ENCODE measurements at regions not wholly inside any gene's neighbourhood (a gene's known extent, or its start where the extent isn't known, plus 50 kb on each side); places are given as distances from the start of the nearest gene placed in this dataset.

DNA sequence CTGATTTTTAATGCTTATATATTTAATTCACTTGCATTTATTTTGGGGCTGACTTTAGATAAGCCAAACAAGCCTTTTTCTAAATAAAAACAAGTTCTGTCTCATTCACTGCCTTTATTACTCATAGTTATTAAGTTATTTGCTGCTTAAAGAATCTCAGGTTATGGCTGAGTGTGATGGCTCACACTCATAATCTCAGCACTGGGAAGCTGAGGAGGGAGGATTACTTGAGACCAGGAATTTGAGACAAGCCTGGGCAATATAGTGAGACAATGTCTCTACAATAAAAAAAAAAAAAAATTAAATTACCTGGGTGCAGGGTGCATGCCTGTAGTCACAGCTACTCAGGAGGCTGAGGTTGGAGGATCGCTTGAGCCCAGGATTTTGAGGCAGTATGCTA, 85.0 kb upstream of the MAN2A1 start:
- intact Hi-C loops (cut with micrococcal nuclease): no loop called here
- no TSS peak for BruUV-seq (replicated peaks)
- no peaks in the 10 kb centered on the region for H3K27me3 Mint-ChIP-seq (ENCODE audit: insufficient read depth, unreplicated experiment)
- H3K4me1 Mint-ChIP-seq (ENCODE audit: insufficient read depth, unreplicated experiment): no peaks in the 10 kb centered on the region
- no peak overlapping the region for H3K4me3 Mint-ChIP-seq (ENCODE audit: unreplicated experiment)
- H3K9me3 Mint-ChIP-seq (ENCODE audit: unreplicated experiment): no peaks in the 10 kb centered on the region
- CTCF ChIA-PET: no interaction called here
- no peaks in the 10 kb centered on the region for H3K36me3 Mint-ChIP-seq (ENCODE audit: insufficient read depth, unreplicated experiment)
- no peak for DNase-seq (ENCODE audit: unreplicated experiment)
- no peak overlapping the region for H3K27ac Mint-ChIP-seq (ENCODE audit: low read depth, unreplicated experiment)
- no peak for TF ChIP-seq CTCF (IDR thresholded peaks at IDR 0.05; ENCODE audit: unreplicated experiment)
- POLR2A ChIA-PET: no interaction called here

GRCh38 chr5:109601736-109602135, 88.0 kb upstream of the MAN2A1 start:
- intact Hi-C loops (cut with micrococcal nuclease): no loop called here
- Mint-ChIP-seq H3K9me3 (ENCODE audit: unreplicated experiment) (no peaks in the 10 kb centered on the region), H3K4me3 (ENCODE audit: unreplicated experiment) (no peak overlapping the region), H3K27ac (ENCODE audit: low read depth, unreplicated experiment) (no peak overlapping the region), H3K27me3 (ENCODE audit: insufficient read depth, unreplicated experiment) (no peaks in the 10 kb centered on the region), H3K36me3 (ENCODE audit: insufficient read depth, unreplicated experiment) (no peaks in the 10 kb centered on the region), H3K4me1 (ENCODE audit: insufficient read depth, unreplicated experiment) (no peaks in the 10 kb centered on the region)
- no peak for TF ChIP-seq CTCF (IDR thresholded peaks at IDR 0.05; ENCODE audit: unreplicated experiment)
- ChIA-PET CTCF (no interaction called here), POLR2A (no interaction called here)
- BruUV-seq (replicated peaks): no TSS peak
- DNase-seq (ENCODE audit: unreplicated experiment): no peak

GRCh38 chr5:109597893-109598292, 91.8 kb upstream of the MAN2A1 start:
- intact Hi-C loops (cut with micrococcal nuclease): no loop called here
- no peaks in the 10 kb centered on the region for H3K27me3 Mint-ChIP-seq (ENCODE audit: insufficient read depth, unreplicated experiment)
- BruUV-seq (replicated peaks): no TSS peak
- TF ChIP-seq CTCF (IDR thresholded peaks at IDR 0.05; ENCODE audit: unreplicated experiment): no peak
- no peaks in the 10 kb centered on the region for H3K36me3 Mint-ChIP-seq (ENCODE audit: insufficient read depth, unreplicated experiment)
- H3K4me1 Mint-ChIP-seq (ENCODE audit: insufficient read depth, unreplicated experiment): no peaks in the 10 kb centered on the region
- ChIA-PET CTCF (no interaction called here), POLR2A (no interaction called here)
- H3K4me3 Mint-ChIP-seq (ENCODE audit: unreplicated experiment): no peak overlapping the region
- H3K27ac Mint-ChIP-seq (ENCODE audit: low read depth, unreplicated experiment): no peak overlapping the region
- no peak for DNase-seq (ENCODE audit: unreplicated experiment)
- no peaks in the 10 kb centered on the region for H3K9me3 Mint-ChIP-seq (ENCODE audit: unreplicated experiment)

DNA sequence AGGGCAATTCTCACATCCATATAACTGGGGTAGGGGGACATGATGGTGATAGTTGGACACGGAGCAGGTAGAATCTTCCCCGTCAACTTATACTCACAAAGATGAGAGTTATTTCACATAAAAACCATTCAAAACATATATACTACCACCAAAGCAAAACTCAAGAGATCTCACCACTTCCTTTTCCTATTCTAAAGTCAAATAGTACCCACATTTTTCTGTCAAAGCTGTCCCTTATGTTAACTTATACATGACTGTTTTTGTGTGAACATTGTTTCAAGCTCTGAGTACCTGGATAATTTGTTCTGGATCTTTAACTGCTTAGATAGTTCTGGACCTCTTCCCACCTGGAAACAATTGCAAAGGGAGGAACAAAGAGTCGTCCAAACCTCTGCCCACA, 95.5 kb upstream of the MAN2A1 start:
- no peak for TF ChIP-seq CTCF (IDR thresholded peaks at IDR 0.05; ENCODE audit: unreplicated experiment)
- no peak for DNase-seq (ENCODE audit: unreplicated experiment)
- Mint-ChIP-seq H3K9me3 (ENCODE audit: unreplicated experiment) (no peaks in the 10 kb centered on the region), H3K4me1 (ENCODE audit: insufficient read depth, unreplicated experiment) (no peaks in the 10 kb centered on the region), H3K27ac (ENCODE audit: low read depth, unreplicated experiment) (no peak overlapping the region), H3K36me3 (ENCODE audit: insufficient read depth, unreplicated experiment) (no peaks in the 10 kb centered on the region), H3K4me3 (ENCODE audit: unreplicated experiment) (no peak overlapping the region), H3K27me3 (ENCODE audit: insufficient read depth, unreplicated experiment) (no peaks in the 10 kb centered on the region)
- intact Hi-C loops (cut with micrococcal nuclease): no loop called here
- POLR2A ChIA-PET: no interaction called here
- BruUV-seq (replicated peaks): no TSS peak
- CTCF ChIA-PET: interaction anchor here (0.6 to 0.7 kb wide), 2 partner anchors 19 to 864 kb away, joined by 3 read pairs; no protein-coding TSS in a partner anchor
